ENCODE measurements at regions not wholly inside any gene's neighbourhood (a gene's known extent, or its start where the extent isn't known, plus 50 kb on each side); places are given as distances from the start of the nearest gene placed in this dataset.
A peak's percentile ranks its signal among the peaks of the same experiment; 100 is the strongest.

DNA sequence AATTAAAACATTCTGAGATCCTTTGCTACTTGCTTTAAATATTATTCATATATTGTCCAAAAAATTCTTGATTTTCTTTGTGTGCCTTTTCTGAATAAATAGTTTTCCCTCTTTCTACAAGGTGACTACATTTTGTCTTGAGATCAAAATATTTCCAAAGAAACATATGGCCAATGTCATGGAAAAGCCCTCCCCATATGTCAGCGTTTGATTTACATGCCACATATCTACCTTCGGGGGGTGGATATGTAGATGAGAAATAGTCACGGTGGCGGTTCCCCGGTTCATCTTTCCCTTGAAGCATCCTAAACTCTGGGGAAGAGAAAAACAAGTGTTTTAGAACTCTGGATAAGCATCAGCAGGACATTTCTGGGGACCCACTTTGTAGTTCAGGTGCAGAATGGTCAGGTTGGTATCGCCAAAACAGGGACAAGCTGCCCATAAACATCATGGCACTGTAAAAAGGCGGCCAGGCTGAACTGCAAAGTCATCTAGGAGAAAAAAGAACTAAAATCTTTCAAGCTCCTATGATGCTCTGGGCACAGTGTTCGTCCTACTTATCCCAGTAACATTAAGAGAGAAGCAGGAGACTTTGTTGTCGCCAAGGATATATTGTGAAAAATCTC, 91.5 kb downstream of the MEX3B start:
- peaks cover 12% of the 10 kb centered on the region for H3K4me1 Mint-ChIP-seq
- no peak for DNase-seq (ENCODE audit: low spot score in 2 of 2, unreplicated experiment in 2 of 2)
- no peaks in the 10 kb centered on the region for H3K9me3 Mint-ChIP-seq
- peaks cover 3% of the 10 kb centered on the region for H3K36me3 Mint-ChIP-seq
- TF ChIP-seq, protein P1, sequence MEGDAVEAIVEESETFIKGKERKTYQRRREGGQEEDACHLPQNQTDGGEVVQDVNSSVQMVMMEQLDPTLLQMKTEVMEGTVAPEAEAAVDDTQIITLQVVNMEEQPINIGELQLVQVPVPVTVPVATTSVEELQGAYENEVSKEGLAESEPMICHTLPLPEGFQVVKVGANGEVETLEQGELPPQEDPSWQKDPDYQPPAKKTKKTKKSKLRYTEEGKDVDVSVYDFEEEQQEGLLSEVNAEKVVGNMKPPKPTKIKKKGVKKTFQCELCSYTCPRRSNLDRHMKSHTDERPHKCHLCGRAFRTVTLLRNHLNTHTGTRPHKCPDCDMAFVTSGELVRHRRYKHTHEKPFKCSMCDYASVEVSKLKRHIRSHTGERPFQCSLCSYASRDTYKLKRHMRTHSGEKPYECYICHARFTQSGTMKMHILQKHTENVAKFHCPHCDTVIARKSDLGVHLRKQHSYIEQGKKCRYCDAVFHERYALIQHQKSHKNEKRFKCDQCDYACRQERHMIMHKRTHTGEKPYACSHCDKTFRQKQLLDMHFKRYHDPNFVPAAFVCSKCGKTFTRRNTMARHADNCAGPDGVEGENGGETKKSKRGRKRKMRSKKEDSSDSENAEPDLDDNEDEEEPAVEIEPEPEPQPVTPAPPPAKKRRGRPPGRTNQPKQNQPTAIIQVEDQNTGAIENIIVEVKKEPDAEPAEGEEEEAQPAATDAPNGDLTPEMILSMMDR (IDR thresholded peaks at IDR 0.05; ENCODE audit: unreplicated experiment): no peak
- H3K27me3 Mint-ChIP-seq (ENCODE audit: low read depth): no peaks in the 10 kb centered on the region
- no peak overlapping the region for H3K27ac Mint-ChIP-seq
- H3K4me3 Mint-ChIP-seq: no peak overlapping the region

DNA sequence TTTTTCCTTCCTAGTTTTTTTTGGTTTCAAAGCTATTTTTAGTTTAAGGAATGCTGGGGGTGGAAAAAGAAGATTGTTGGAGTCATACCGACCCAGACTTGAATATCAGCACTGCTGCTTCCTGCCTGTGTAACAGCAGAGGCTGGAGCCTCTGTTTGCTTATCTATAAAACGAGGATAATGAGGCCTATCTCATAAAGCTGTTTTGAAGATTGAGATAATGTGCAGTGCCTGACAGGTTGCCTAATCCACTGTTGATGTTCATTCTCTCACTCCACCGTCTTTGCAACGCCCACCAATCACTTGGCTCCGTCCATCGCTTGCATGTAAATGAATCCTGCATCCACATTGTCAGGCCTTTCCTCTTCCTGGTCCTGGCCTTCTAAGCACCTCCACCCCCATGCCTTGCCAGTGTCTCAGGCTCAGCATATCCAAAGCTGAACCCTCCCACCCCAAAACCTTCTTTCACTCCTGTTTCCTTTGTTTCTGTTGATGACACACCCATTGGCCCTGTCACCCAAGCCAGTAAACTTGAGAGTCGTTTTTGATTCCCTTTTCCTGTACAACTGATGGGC, 94.9 kb downstream of the MEX3B start:
- Mint-ChIP-seq H3K27me3 (ENCODE audit: low read depth) (no peaks in the 10 kb centered on the region), H3K9me3 (no peaks in the 10 kb centered on the region), H3K4me1 (peaks cover 12% of the 10 kb centered on the region), H3K36me3 (peaks cover 11% of the 10 kb centered on the region), H3K4me3 (no peak overlapping the region), H3K27ac (peak overlapping the region; percentile 22)
- DNase-seq (ENCODE audit: low spot score in 2 of 2, unreplicated experiment in 2 of 2): no peak
- TF ChIP-seq, protein P1 (IDR thresholded peaks at IDR 0.05; ENCODE audit: unreplicated experiment): no peak

DNA sequence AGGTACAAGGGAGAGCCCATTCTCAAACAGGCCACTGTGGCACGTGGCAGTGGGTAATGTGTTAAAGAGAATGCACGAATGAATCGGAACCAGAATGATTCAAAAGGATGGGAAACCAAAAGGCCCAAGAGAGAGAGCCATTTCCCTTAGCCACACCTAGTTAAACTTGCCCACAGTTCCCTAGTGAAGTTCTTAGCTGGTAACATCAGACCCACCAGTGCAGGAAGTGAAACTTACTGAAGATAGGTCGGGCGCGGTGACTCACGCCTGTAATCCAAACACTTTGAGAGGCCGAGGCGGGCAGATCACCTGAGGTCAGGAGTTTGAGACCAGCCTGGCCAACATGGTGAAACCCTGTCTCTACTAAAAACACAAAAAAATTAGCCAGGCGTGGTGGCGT, 97.1 kb downstream of the MEX3B start:
- Mint-ChIP-seq H3K27me3 (ENCODE audit: low read depth) (no peaks in the 10 kb centered on the region), H3K36me3 (peaks cover 12% of the 10 kb centered on the region), H3K9me3 (no peaks in the 10 kb centered on the region)

DNA sequence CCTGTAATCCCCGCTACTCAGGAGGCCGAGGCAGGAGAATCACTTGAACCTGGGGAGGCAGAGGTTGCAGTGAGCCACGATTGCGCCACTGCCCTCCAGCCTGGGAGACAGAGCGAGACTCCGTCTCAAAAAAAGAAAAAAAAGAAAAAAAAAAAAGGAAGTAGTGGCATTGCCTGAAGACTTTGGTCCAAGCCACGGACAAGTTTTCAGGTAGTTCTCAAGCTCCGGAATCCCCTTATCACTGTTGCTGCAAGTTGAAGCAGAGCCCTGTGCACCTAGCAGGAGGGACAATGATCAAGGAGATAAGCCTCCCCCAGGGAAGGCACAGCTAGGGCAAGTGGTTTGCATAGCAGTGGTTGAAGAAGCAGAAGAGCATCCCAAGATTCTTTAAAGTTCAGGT, 97.6 kb downstream of the MEX3B start:
- H3K9me3 Mint-ChIP-seq: no peaks in the 10 kb centered on the region
- no peak overlapping the region for H3K4me3 Mint-ChIP-seq
- peaks cover 19% of the 10 kb centered on the region for H3K4me1 Mint-ChIP-seq
- TF ChIP-seq, protein P1 (IDR thresholded peaks at IDR 0.05; ENCODE audit: unreplicated experiment): no peak
- peaks cover 12% of the 10 kb centered on the region for H3K36me3 Mint-ChIP-seq
- H3K27ac Mint-ChIP-seq: no peak overlapping the region
- no peaks in the 10 kb centered on the region for H3K27me3 Mint-ChIP-seq (ENCODE audit: low read depth)
- no peak for DNase-seq (ENCODE audit: low spot score in 2 of 2, unreplicated experiment in 2 of 2)

More for the DNA sequence above, 97.1 kb downstream of the MEX3B start:
- H3K4me3 Mint-ChIP-seq: no peak overlapping the region
- no peak overlapping the region for H3K27ac Mint-ChIP-seq
- no peak for DNase-seq (ENCODE audit: low spot score in 2 of 2, unreplicated experiment in 2 of 2)
- TF ChIP-seq, protein P1 (IDR thresholded peaks at IDR 0.05; ENCODE audit: unreplicated experiment): no peak
- peaks cover 15% of the 10 kb centered on the region for H3K4me1 Mint-ChIP-seq

DNA sequence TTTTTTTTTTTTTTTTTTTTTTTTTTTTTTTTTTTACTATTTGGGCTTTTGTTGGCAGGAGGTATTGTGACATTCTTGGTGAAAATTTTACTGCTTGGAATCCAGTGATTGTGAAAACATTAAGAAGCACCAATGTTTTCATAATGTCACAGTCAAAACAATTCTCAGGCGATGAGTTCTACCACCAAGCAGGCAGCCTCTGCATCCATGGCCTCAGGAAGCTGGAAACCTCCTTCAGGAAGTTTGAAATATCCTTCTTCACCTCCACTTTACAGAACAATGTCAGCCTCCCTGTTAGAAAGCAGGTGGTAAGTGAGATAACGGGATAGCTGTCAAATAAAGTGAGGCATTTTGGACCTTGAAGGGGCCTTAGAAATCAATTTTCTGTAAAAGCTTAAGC, 98.3 kb downstream of the MEX3B start:
- Mint-ChIP-seq H3K4me3 (no peak overlapping the region), H3K9me3 (no peaks in the 10 kb centered on the region), H3K4me1 (peaks cover 25% of the 10 kb centered on the region), H3K36me3 (peaks cover 12% of the 10 kb centered on the region), H3K27me3 (ENCODE audit: low read depth) (no peaks in the 10 kb centered on the region), H3K27ac (no peak overlapping the region)
- DNase-seq (ENCODE audit: low spot score in 2 of 2, unreplicated experiment in 2 of 2): no peak
- TF ChIP-seq, protein P1 (IDR thresholded peaks at IDR 0.05; ENCODE audit: unreplicated experiment): no peak
